ENCODE measurements at regions not wholly inside any gene's neighbourhood (a gene's known extent, or its start where the extent isn't known, plus 50 kb on each side); places are given as distances from the start of the nearest gene placed in this dataset.

GRCh38 chr6:45741437-45742171 is 274.1 kb downstream of the CLIC5 start:
- DNase-seq (ENCODE audit: low read depth in 2 of 2): no peak

DNA sequence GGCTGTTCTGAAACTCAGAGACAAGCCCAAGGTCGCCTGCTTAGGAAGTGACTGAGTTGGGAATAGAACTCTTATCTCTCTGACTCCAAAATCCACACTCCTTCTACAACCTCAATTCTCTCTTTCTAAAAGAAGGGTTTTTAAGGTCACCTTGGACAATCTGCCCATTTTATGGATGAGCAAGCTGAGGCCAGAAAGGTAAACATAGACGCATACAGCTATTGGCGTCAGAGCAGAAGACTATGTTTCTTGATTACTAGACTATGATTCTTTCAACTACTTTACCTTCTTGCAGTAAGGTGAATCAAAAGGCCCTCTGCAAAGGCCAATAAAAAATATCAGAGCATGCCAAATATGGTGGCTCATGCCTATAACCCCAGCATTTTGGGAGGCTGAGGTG is 276.6 kb downstream of the CLIC5 start:
- no peak for DNase-seq (ENCODE audit: low read depth in 2 of 2)

GRCh38 chr6:45738057-45738455 is 277.6 kb downstream of the CLIC5 start:
- DNase-seq (ENCODE audit: low read depth in 2 of 2): no peak

- no peak for DNase-seq (ENCODE audit: low read depth in 2 of 2)
Measured at GRCh38 chr6:45737331-45738056, 278.2 kb downstream of the CLIC5 start.

- no peak for DNase-seq (ENCODE audit: low read depth in 2 of 2)
Measured at GRCh38 chr6:45736134-45736533, 279.5 kb downstream of the CLIC5 start.

GRCh38 chr6:45732731-45733130 is 282.9 kb downstream of the CLIC5 start:
- DNase-seq (ENCODE audit: low read depth in 2 of 2): no peak

GRCh38 chr6:45730232-45730631 is 285.4 kb downstream of the CLIC5 start:
- DNase-seq (ENCODE audit: low read depth in 2 of 2): no peak

- DNase-seq (ENCODE audit: low read depth in 2 of 2): no peak
Measured at GRCh38 chr6:45728674-45729073, 287.0 kb downstream of the CLIC5 start.

- DNase-seq (ENCODE audit: low read depth in 2 of 2): no peak
Measured at GRCh38 chr6:45727819-45728449, 287.7 kb downstream of the CLIC5 start.

DNA sequence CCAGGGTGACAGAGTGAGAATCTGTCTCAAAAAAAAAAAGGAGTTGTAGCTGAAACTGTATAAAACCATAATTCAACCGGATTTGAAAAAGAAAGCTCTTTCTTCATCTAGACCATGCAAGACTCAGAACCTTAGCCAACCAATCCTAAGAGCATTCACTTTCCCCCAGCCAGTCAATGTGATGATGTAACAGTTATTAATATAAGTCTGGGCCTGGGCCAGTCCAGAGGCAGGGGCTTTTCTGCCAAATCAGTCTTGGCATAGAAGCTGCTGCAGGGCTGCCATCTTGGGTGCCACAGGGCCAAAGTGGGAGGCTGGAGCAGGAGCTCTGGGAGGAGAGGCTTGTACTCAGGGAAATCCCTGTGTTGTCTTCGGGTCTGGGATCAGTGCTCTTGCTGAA is 288.4 kb downstream of the CLIC5 start:
- no peak for DNase-seq (ENCODE audit: low read depth in 2 of 2)

DNA sequence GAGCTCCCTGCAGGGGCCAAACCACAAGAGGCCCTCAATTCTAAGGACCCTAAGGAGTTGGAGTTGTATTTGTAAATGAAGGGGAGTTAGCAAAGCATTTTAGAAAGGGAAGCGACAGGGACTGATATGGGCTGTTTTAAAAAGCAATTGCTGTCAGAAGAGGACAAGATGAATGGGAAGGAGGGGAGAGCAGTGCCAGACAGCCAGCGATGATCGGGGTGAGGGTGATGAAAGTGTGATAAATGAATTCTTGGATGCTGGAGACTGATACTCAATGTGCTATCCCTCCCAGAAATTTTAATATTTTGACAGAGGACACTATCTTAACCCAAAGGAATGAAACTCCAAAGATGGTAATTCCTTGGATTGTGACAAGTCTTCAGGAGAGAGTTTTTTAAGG is 289.2 kb downstream of the CLIC5 start:
- DNase-seq (ENCODE audit: low read depth in 2 of 2): no peak

DNA sequence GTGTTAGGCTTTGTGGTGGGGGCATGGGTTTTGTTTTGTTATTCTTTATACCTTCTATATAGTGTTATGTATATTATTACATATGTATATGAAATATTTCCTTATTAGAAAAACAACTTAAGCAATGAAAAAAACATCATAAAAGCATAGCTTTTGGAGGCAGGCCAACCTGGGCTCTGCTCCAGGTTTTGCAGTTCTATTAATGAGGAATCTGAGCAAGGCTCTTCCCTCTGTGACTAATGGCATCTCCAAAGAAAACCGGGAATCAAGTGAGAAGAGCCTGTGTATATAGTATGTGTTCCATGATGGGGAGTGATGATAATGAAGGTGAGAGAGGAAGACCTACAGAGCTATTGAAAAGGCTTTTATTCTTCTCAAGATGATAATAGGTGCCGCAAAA is 291.1 kb downstream of the CLIC5 start:
- DNase-seq (ENCODE audit: low read depth in 2 of 2): no peak

- DNase-seq (ENCODE audit: low read depth in 2 of 2): no peak
Measured at GRCh38 chr6:45724027-45724426, 291.6 kb downstream of the CLIC5 start.

DNA sequence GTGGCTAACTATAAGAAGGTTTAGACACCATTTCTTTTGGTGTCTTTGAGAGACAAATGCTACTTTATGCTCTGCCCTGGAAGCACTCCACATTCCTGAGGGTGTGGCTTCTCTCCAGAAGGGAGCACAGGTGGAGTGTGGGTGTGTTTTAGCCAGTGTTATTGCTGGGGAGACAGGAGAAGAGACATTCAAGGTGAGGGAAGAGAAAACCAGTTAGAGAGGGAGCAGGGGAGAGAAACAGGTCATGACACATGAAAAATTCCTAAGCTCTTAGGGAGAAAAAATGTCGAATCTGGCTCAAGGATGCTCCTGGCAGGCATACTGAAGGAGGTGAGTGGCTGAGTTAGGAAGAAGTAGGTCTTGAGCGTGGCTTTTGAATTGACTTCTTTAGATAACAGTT is 292.8 kb downstream of the CLIC5 start:
- no peak for DNase-seq (ENCODE audit: low read depth in 2 of 2)

DNA sequence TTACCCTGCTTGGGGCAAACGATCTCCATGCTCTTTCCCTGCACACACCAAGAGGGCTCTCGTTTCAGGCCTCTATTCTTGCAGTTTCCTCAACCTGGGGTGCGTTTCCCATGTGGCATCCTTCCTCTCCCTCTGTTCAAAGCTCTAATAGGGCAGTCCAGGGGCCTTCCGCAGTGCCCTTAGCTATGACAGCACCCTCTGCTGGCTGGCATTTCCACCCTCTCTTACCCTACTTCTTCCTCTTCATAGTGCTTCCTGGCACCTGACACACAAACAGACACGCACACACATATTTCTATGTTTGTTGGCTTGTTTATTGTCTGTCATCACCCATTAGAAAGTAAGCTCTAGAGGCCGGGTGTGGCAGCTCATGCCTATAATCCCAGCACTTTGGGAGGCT is 294.0 kb downstream of the CLIC5 start:
- DNase-seq (ENCODE audit: low read depth in 2 of 2): no peak

DNA sequence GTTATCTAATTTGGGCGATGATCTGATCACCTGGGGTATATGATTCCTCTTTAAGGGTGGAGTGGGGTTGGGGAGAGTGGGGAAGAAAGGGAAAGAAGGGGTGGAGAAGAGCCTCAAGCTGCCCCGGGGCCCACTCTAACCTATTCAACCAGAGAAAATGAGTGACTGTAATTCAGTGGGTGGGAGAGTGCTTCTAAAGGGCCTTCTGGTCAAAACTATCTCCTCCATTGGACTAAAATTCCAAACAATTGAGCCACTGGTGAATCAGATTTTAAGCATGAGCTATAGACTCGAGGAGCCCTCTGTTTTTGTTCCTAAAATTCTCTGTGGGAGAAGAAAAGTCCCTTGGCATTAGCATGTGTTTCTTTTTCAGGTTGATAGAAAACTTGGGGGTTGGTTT is 296.8 kb downstream of the CLIC5 start:
- no peak for DNase-seq (ENCODE audit: low read depth in 2 of 2)

DNA sequence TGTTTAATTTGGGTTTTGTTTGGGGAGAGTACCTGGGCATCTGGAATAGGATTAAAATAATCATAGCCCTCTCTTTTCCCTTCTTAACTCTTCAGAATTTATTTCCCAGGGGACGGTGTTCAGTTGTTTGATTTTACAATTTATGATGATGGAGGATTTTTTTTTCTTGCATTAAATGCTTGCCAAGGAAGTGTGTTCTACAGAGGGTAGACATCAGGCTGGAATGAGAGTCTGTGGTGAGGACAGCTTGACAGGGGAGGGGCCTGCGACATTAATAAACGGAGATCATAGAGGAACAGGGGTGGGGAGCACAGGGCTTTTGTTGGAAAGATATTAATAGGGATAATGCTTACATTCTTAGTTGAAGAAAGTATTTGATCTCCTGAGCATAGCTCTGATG is 297.5 kb downstream of the CLIC5 start:
- DNase-seq (ENCODE audit: low read depth in 2 of 2): no peak

- no peak for DNase-seq (ENCODE audit: low read depth in 2 of 2)
Measured at GRCh38 chr6:45717715-45718114, 297.9 kb downstream of the CLIC5 start.

DNA sequence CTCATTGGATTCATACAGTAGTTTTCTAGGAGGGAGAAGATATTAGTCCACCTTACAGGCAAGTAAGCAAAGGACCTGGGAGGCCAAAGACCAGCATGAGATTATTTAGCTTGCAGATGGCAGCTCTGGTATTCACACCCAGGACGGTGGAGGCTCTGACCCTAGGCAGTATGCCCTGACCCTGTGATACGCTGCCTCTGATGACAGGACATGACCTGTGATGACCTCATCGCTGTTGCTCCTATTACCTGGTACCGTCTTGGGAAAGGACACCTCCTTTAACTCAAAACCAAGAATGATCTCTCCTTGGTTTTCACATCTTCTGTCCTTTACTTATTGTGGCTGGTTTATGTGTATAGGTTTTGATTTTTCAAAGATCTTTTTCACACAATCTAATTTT is 298.6 kb downstream of the CLIC5 start:
- no peak for DNase-seq (ENCODE audit: low read depth in 2 of 2)

DNA sequence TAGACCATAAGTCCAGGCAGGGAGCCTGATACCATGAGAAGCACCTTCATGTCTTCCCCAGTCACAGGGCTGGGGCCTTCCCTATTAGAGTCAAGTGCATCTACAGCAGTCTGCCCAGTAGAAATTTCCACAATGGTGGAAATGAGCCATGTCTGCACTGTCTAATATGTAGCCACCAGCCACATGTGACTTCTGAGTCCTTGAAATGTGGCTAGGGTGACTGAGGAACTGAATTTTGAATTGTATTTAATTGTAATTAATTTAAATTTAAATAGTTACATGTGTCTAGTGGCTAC is 300.2 kb downstream of the CLIC5 start:
- DNase-seq (ENCODE audit: low read depth in 2 of 2): no peak

GRCh38 chr6:45714741-45715507 is 300.7 kb downstream of the CLIC5 start:
- peak in 1 of 2 donors; percentile 12 for DNase-seq (ENCODE audit: low read depth in 2 of 2)

DNA sequence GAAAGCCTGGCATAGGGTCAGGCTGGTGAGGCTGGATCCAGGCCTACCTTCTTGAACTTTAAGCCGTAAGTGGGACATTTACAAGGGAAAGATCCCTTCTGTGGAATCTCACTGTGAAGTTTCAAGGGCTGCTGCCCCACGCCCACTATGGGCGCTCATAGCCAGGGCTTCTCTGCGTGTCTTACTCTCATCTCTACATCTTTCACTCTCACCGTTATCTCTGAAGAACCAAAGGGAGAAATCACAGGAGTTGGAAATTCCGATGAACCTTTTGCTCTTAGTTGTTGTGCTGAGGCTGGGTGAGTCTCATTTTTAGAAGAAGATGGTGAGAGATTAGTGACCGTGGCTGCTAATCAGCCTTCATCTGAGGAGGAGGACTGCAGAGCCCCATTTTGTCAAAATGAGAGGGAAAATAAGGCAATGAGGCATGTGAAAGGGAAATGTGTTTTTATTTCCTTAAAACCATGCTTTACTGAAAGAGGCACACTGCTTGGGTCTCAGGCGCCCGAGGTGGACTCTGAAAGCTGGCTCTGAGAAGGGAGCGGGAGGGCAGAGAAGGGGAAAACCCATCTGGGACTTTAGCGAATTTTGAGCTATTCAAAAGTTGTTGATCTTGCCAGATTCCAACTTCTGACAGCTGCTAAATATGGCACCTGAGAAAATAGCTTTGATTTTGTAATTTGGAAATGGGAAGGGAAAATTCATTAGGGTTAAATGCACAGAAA is 301.5 kb downstream of the CLIC5 start:
- no peak for DNase-seq (ENCODE audit: low read depth in 2 of 2)

Data from stimulated activated CD4-positive, alpha-beta T cell treated with anti-CD3 and anti-CD28 coated beads, Interleukin-1b, Interleukin-23, amount 100 ng/mL, for 1 hour (primary cell).